Activated naive CD4-positive, alpha-beta T cell treated with anti-CD3 and anti-CD28 coated beads, Interleukin-2, amount 50 U/mL, for 72 hours (primary cell): ENCODE measurements at regions not wholly inside any gene's neighbourhood (a gene's known extent, or its start where the extent isn't known, plus 50 kb on each side); places are given as distances from the start of the nearest gene placed in this dataset.
"Not testable (repeated sequence)": the region's sequence is repeated elsewhere in the genome, so short reads cannot be mapped to it uniquely, and the experiment has no call there.

Experiments used
- ATAC-seq, 2 donors: fragments of 150-1000 bp; cut with Tn5 transposase; 2 replicates each; pipeline ENCODE4 v1.10.0; 2021; ENCODE audit warnings: mild to moderate bottlenecking in 2 of 2, moderate library complexity in 2 of 2
- DNase-seq, 2 donors: peaks; one replicate each; pipeline ENCODE4 v3.0.0; 2021 to 2022; ENCODE audit warnings: low spot score in 2 of 2
- H3K27ac Mint-ChIP-seq, 2 donors: one replicate each; pipeline ENCODE4 v1.8.0; 2022; ENCODE audit warnings: mild to moderate bottlenecking in 2 of 2, mixed read lengths in 2 of 2
- H3K36me3 Mint-ChIP-seq, 2 donors: one replicate each; pipeline ENCODE4 v1.8.0; 2022; ENCODE audit warnings: mixed read lengths in 2 of 2
- H3K9me3 Mint-ChIP-seq, 2 donors: one replicate each; pipeline ENCODE4 v1.8.0; 2022; ENCODE audit warnings: mixed read lengths in 2 of 2

DNA sequence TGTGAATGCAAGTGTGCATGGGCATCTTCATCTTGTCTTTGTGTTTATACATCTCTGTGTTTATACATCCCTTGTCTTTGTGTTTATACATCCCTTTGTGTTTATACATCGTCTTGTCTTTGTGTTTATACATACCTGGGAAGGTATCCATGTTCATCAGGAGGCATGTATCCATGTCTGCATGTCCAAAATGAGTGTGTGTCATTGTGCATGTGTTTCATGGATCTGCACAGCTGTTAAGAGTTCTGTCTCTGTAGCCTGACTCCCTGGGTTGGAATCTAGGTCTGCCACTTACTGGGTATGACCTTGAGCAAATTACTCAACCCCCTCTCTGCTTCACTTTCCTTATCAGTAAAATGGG is 50.1 kb upstream of the SIRPA start:
- ATAC-seq (peak in 1 of 2 donors; percentile 4), DNase-seq (no peak)
- H3K27ac Mint-ChIP-seq: no peak overlapping the region
- peaks cover 0 to 4% of the 10 kb centered on the region in 2 donors for H3K36me3 Mint-ChIP-seq
- peaks cover 7 to 11% of the 10 kb centered on the region in 2 donors for H3K9me3 Mint-ChIP-seq

DNA sequence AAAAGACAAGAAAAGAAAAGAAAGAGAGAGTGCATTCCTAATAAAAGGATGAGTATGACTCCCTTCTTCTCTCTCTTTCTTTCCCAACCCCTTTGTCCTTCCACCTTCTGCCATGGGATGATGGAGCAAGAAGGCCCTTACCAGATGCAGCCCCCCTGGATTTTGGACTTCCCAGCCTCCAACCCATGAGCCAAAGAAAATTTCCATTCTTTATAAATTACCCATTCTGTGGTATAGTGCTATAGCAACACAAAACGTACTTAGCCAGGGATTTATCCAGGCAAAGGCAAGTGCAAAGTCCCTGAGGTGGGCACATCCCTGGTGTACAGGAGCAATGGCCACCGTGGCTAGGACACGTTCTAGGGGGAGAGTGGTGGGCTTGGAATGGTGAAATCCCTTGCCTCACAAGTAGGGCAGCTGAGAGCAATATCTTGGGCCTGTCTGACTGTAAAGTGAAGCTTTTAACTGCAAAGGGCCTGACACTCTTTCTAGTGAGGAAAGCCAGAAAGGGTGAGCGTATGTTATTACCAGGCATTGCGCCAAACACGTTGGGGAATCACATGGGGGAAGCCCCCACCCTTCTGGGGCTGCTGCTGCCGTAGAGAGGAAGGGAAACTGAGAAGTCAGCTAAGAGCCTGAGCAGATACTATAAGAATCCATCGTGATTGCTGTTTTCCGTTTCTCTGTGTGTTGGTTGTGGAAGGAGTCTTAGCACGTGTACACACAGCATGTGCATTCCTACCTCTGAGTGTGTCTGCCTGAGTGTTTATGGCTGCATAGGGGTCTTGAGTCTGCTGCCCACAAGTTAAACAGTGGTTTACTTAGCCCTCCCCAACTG is 50.7 kb upstream of the SIRPA start:
- peak; percentile 91 for ATAC-seq
- peak in 1 of 2 donors; percentile 42 for DNase-seq
- Mint-ChIP-seq H3K27ac (no peak overlapping the region), H3K9me3 (peaks cover 7 to 11% of the 10 kb centered on the region in 2 donors), H3K36me3 (peaks cover 0 to 4% of the 10 kb centered on the region in 2 donors)

DNA sequence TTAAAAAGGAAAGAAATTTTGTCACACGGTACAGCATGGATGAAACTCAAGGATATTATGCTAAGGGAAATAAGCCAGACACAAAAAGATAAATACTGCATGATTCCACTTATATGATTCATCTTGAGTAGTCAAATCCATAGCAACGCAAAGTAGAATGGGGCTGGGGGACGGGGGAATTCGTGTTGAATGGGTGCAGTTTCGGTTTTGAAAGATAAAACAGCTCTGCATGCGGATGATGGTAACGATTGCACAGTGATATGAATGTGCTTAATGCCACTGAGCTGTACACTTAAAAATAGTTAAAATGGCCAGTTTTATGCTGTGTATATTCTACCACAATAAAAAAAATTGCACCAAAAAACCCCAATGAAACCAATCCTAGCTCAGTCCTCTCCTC is 52.9 kb upstream of the SIRPA start:
- H3K27ac Mint-ChIP-seq: no peak overlapping the region
- peaks cover 0 to 4% of the 10 kb centered on the region in 2 donors for H3K36me3 Mint-ChIP-seq
- peaks cover 5 to 7% of the 10 kb centered on the region in 2 donors for H3K9me3 Mint-ChIP-seq
- DNase-seq: peak in 1 of 2 donors; percentile 5
- ATAC-seq: peak; percentile 16 to 56

DNA sequence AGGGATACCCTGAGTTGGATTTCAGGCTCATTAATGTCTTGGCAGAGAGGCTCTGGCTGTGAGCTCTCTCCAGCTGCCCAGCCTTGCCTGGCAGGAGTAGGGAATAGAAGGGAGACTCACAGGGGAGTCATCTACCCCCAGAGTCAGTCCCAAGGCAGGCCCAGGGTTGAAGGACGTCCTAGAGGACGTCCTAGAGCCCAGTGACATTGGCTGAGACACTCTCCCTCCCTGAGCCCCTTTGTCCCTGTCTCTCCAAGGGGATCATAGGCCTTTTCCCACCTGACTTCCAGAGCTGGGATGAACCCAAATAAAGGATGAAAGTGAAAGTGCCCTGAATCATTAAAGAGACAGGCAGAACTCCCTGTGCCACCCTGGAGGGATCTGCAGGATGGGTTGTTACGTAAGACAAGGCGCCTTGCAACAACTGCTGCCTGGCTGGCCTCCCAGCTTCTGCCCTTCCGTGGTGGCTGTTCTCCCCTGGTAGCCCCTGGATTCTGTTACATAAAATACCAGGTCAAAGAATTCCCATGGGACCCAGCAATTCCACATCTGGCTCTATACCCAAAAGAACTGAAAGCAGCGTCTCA is 53.6 kb upstream of the SIRPA start:
- ATAC-seq (no peak), DNase-seq (no peak)
- H3K9me3 Mint-ChIP-seq: peaks cover 1 to 4% of the 10 kb centered on the region in 2 donors
- no peak overlapping the region for H3K27ac Mint-ChIP-seq
- H3K36me3 Mint-ChIP-seq: peaks cover 0 to 4% of the 10 kb centered on the region in 2 donors

DNA sequence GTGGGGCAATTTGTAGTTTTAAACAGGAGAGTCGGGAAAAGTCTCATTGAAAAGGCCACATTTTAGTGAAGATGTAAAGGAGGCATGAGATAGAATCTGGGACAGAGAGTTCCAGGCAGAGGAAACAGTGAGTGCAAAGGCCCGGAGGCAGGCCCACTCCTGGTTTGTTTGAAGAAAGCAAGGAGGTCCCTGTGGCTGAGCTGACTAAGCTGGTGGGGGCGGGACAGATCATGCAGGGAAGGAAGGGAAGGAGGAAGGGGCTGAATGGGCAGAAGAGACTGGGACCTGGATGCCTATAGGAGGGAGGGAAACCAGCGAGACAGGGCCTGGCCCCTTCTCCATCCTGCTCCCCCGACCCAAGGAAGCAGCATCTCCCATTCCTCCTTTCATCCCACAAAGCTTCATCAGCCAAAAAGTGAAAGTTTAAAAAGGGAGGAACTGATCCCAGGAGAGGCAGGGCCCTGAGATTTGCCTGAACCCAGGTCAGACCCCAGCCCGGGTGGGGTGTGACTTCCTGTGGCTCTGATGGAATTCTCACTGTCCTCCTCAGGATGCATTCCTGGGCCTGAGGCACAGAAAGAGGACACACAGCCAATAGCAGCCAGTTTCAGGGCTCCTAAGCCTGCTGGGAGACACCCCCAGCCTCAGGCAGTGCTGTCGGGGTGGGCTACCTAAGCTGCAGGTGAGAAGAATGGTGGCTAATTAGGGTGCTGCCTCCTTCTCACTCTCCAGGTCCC is 54.2 kb upstream of the SIRPA start:
- Mint-ChIP-seq H3K27ac (no peak overlapping the region), H3K36me3 (peaks cover 0 to 1% of the 10 kb centered on the region in 2 donors), H3K9me3 (peaks cover 0 to under 1% of the 10 kb centered on the region in 2 donors)
- no peak for DNase-seq
- ATAC-seq: no peak

DNA sequence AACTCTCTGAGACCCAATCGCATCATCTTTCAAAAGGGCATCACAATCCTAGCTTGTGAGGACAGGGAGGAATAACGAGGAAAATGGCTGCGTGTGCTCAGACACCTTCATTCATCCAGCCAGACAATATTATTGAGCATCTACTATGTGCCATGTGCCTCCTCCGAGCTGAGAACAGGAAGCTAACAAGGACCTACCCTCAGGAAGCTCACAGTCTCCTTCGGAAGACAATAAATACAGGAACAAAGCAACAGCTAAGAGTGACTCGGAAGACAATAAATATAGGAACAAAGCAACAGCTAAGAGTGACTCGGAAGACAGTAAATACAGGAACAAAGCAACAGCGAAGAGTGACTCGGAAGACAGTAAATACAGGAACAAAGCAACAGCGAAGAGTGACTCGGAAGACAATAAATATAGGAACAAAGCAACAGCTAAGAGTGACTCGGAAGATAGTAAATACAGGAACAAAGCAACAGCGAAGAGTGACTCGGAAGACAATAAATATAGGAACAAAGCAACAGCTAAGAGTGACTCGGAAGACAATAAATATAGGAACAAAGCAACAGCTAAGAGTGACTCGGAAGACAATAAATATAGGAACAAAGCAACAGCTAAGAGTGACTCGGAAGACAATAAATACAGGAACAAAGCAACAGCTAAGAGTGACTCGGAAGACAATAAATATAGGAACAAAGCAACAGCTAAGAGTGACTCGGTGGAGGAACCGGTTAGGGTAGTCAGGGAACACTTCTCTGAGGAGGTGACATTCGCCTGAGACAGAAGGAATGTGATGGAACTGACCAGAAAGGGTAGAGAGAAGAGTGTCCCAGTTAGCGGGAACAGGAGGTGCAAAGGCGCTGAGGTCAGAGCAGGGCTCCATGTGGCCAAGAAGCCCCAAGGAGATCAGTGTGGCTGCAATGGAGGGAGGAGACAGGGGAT is 55.6 kb upstream of the SIRPA start:
- not testable (repeated sequence) for H3K9me3 Mint-ChIP-seq, ATAC-seq, DNase-seq, H3K36me3 Mint-ChIP-seq
- H3K27ac Mint-ChIP-seq: peak overlapping the region in 1 of 2 donors; percentile 26

DNA sequence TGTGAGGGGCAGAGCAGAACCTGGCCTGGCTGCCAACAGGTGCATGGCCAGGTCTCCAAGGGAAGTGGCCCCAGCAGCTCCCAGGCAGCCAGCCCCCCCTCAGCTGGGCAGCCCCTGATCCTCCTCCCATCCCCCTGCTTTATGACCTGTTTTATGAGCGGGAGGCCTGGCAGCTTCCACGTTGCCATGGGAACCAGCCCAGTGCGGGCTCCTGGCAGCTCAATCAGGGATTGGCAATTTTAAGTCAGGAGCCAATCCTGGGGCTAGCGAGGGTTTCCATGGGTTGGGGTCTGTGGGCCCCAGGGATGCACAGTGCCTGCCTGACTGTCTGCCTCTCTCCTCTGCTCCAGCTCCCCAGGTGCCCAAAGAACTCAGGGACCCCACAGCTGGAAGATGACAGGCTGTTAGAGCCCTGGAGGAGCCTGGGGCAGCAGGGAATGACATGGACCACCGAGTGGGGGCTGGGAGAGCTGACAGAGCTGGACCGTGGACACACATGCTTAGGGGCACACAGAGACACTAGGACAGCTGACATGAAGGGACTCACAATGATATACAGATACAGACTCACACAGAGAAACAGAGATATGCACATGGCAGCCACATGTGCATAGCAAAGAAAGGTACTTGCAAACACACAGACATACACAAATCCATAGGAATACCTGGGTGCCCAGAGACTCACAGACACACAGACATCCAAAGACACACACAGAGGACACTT is 56.5 kb upstream of the SIRPA start:
- Mint-ChIP-seq H3K9me3 (no peaks in the 10 kb centered on the region), H3K27ac (peak overlapping the region in 1 of 2 donors; percentile 26), H3K36me3 (no peaks in the 10 kb centered on the region)
- DNase-seq: no peak
- ATAC-seq: no peak

DNA sequence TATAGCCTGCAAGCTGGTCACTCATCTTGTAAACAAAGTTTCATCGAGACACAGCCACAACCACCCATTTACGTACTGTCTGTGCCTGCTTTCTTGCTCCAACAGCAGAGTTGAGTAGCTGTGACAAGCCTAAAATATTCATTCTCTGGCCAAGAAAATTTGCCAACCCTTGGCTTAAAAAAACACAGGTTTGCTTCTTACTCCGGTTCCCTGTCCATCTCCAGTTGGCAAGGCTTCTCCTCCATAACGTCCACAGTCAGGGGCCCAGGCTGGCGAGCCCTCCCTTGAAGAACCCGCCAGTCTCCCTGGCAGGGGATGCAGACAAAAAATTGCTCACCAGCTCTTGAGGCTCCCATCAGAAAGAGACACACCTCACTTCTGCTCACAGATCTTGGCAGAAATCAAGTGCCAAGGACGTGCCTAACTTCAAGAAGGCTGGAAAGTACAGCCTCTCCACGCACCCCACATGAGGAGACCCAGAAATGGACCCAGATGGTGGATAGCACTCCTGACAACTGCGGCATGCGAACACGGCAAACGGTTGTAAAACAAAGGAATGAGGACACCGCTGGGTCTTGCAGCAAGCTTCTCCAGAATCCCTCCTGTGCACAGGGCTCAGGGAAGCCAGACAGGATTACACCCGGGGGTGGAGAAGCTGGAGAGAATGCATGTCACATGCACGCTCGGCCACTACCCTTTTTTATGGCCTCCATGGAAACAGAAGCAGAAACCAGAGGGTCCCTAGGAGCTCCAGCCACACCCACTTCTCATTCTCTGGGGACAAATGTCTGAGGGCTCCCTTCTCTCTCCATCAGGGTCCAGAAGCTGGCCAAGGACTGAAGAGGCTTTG is 59.8 kb upstream of the SIRPA start:
- H3K27ac Mint-ChIP-seq: no peak overlapping the region
- DNase-seq (no peak), ATAC-seq (no peak)
- H3K9me3 Mint-ChIP-seq: no peaks in the 10 kb centered on the region
- H3K36me3 Mint-ChIP-seq: no peaks in the 10 kb centered on the region

DNA sequence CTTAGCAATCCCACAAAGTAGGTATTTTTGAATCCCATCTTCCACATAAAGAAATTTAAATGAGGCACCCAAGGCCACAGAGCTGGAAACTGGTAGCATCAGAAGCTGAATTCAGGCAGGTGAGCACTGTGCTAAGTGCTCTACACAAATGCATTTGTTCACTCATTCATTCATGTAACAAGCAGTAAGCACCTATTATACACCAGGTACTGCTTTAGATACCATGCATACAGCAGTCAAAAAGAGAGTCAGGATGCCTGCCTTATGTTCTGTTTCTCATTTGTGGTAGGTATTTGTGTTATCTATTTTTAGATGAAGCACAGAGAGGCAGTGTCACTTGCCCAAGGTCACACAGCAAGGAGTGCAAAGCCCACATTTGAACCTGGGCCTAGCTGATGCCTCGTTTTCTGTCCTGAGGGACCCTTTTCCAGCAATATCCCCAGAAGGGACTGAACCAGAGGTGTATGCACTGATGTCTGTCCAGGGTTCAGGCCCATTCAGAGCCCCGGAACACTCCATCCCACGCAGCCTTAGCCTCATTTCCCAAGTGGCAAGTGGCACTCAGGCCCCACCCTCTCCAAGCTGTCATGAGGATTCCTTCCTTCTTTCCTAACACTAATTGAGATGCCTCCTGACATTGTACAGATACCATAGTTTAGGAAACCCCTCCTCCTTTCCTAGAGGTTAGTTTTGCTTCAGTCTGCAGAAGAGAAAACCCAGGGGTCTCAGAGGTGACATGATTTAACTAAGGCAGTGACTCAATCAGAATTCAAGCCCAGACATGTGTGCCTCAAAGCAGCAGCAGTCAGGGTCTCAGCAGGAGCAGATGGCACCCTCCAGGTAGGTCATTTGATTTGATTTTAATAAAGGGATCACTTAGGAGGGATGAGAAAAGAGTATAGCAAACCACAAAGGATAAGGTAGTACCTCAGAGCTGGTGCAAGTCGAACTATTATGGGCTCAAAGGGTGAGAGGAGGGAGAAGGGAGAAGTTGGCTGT is 61.2 kb upstream of the SIRPA start:
- ATAC-seq (no peak), DNase-seq (no peak)
- Mint-ChIP-seq H3K9me3 (no peaks in the 10 kb centered on the region), H3K27ac (peak overlapping the region in 1 of 2 donors; percentile 1), H3K36me3 (no peaks in the 10 kb centered on the region)

DNA sequence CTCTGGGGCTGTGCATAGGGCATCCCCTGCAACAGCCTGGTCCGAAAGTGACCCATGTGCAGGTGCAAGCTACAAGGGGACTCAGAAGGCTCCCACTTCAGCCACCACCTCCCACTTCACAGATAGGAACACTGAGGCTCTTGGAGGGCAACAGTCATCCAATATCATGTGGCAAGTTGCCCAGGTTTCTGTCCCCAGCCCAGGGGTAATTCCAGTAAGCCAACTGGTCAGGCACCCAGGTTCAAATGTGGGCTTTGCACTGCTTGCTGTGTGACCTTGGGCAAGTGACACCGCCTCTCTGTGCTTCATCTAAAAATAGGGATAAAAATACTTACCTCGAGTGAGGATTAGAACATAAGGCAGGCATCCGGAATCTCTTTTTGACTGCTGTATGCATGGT is 62.0 kb upstream of the SIRPA start:
- ATAC-seq: no peak
- DNase-seq: no peak
- no peaks in the 10 kb centered on the region for H3K9me3 Mint-ChIP-seq
- no peak overlapping the region for H3K27ac Mint-ChIP-seq
- no peaks in the 10 kb centered on the region for H3K36me3 Mint-ChIP-seq

DNA sequence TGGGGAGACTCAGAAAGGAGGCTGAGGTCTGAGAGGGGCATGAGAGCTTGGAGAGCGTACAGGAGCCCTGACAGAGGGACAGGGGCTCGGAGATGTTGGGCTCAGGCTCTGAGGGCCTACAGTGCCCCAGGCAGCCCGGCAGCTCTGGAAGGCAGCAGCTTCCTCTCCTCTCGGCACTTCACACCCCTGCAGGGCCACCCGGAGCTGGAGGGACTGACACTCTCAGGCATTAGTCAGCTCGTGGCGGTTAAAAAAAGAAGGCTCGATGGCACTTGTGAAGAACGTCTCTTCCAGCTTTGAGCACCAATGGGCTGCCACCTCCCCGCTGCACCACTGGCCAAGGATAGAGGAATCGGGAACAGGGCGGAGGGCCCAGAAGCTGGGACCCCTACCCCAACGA is 62.6 kb upstream of the SIRPA start:
- no peak for DNase-seq
- no peak for ATAC-seq
- Mint-ChIP-seq H3K9me3 (no peaks in the 10 kb centered on the region), H3K36me3 (no peaks in the 10 kb centered on the region), H3K27ac (no peak overlapping the region)

DNA sequence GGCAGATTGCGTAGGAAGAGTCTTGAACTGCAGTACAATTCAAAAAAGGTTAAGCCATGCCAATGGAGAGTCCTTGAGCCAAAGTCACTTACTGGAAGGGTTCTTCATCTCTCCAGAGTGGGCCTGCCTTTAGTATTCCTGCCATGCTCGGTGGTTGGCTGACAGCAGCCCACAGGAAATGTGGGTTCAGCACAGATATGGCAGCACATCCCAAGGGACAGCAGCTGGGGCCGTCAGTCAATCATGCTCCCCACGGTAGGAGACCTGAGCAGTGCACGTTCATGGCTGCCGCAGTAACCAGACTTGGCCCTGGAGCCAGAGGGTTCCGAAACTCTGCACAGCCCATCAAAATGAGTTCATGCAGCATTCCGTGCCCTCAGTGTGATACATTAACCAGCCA is 63.6 kb upstream of the SIRPA start:
- no peaks in the 10 kb centered on the region for H3K9me3 Mint-ChIP-seq
- ATAC-seq: no peak
- no peak overlapping the region for H3K27ac Mint-ChIP-seq
- no peak for DNase-seq
- H3K36me3 Mint-ChIP-seq: no peaks in the 10 kb centered on the region

DNA sequence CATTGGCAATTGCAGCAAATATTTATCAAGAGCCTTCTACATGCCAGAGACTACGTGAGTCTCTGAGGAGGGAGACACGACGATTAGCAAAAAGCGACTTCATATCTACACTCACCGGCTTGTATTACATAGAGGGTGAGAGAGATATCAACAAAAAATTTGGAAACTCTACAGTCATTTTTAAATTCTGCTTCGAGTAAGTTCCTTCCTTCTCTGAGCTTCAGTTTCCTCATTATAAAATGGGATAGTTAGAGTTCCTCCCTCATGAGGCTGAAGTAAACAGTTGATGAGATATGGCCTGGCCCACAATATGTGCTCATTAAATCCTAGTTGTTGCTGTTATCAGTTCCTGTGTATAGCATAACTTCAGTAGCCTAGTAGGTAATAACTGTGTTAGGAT is 64.1 kb upstream of the SIRPA start:
- H3K27ac Mint-ChIP-seq: no peak overlapping the region
- no peaks in the 10 kb centered on the region for H3K9me3 Mint-ChIP-seq
- no peaks in the 10 kb centered on the region for H3K36me3 Mint-ChIP-seq

DNA sequence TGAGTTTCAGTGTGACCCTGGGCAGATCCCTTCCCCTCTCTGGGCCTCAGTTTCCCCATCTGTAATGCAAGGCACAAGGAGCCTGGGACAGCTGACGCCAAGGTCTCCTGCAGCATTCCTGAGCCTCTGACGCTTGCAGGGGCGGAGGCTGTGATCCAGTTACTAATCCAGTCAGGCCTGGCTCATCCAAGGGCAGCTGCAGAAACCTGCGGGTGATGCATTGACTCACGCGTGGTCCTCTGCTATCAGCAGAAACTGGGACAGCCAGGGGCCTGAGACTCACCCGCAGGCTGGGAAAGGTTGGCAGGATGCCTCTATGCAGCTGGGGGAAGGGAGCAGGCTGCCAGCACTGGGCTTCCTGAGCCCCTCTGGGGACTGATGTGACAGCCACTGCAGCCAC is 65.0 kb upstream of the SIRPA start:
- Mint-ChIP-seq H3K27ac (no peak overlapping the region), H3K36me3 (no peaks in the 10 kb centered on the region), H3K9me3 (no peaks in the 10 kb centered on the region)
- ATAC-seq (no peak), DNase-seq (no peak)

More for the DNA sequence above, 64.1 kb upstream of the SIRPA start:
- ATAC-seq (no peak), DNase-seq (no peak)
